ENCODE measurements at regions not wholly inside any gene's neighbourhood (a gene's known extent, or its start where the extent isn't known, plus 50 kb on each side); places are given as distances from the start of the nearest gene placed in this dataset.

DNA sequence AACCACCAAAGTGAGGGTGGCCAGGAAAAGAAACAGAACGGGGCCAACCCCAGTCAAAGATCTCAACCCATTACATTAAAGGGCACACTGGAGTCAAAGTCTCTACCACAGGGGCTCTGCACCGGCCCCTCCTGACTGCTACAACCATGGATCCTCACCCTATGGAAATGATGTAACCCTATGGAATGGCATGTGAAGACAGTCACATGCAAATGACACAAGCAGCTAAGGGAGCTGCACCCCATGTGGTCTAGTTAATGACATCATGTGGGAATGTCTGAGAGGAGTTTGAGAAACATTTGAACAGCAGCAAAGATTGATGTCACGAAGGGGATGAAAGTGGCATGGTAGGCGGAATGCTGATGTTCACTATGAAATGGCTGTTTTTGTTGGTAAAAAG is 298.2 kb upstream of the SLCO3A1 start:
- DNase-seq: no peak

DNA sequence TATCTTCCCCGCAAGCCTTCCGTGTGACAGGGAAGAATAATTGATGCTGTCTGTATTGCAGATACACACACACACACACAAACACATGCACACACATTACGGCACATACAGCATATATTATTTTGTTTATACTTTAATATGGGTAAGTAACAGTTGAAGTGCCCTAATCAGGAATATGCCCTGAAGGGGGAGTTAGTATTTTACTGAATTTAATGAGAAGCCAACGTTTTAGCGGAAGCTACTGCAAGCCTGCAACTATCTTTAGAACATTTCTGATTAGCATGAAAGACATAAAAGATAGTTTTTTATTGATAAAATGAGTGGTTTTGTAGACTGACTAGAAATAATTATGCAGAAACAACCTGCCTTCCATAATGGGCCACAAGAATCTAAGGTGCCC is 296.6 kb upstream of the SLCO3A1 start:
- DNase-seq: no peak

DNA sequence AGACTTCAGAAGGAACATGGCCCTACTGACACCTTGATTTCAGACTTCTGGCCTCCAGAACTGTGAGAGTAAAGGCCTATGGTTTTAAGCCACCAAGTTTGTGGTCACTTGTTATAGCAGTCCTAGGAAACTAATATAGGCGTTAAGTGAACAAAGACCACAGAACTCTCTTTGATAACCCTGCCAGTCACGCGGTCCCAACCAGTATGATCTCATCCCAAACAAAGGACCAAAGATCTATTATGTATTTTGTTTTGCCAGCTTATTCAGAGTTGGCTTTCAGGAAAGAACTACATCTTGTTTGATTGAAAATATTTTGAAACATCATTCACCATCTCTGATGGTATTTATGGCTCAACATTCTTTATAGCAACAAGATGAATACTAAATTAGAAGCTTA is 294.4 kb upstream of the SLCO3A1 start:
- DNase-seq: no peak

DNA sequence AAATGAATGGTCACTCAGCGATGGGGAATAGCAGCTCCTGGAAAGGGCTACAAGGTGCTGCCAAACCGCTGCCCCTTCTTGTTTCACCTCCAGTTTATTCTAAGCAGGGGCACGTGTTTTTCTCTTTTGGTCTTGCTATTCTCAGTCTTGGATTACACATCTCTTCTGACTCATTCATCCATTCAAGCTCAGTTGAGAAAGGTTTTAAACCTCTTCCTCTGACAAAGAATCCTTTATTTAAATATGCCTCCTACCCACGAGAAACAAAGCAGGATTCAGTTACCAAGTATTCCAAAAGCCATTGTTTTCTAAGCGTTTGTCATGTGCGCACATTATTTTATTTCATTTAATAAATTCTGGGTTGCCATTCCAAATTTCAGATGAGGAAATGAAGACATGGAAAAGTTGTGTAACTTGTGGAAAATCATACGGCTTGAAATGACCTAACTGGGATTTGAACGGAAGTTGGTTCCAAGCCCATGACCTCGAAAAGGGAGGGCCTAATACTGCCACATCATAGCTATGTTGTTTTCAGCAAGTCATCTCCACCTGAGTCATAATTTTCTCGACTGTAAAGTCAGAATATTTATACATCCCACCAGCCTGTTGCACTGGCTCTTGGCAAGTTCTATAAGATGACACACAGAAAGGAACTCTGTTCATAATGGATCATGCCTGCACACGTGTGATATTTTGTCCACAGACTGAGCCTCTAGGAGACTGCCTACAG is 292.0 kb upstream of the SLCO3A1 start:
- DNase-seq: peak; percentile 61

DNA sequence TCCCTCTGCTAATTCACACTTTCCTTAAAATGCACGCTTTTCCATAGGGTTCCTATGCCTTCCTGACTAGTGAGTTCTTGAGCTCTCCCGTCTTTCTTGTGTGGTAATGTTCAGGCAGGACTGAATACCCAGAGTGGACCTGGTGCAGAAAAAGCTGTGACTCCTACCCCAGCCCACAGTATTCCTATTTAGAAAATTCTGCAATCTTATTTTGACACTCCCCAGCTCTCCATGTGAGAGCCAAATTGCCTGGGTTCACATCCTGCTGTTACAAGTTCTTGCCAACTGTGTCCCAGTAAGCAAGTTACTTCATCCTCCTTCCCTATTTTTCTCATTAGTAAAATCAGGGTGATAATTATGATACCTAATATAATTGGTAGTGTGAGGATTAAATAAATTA is 290.8 kb upstream of the SLCO3A1 start:
- no peak for DNase-seq

DNA sequence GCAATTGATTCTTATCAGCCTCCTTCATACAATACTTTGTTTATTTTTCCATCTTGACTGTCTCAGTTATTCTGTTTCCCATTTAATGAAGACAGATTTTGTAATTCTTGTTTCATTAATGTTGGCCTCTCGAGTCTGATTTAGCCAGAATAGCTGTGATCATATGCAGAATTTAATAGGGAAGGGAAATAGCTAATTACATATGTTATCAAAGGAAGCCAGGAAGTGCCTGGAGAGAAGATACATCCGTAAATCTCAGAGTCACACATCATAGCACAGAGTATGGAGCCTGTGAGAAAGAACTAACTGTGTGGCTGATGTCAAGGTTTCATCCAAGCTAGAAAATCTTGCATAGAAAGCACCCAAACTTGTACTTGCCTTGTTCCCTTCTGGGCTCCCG is 288.9 kb upstream of the SLCO3A1 start:
- DNase-seq: no peak

DNA sequence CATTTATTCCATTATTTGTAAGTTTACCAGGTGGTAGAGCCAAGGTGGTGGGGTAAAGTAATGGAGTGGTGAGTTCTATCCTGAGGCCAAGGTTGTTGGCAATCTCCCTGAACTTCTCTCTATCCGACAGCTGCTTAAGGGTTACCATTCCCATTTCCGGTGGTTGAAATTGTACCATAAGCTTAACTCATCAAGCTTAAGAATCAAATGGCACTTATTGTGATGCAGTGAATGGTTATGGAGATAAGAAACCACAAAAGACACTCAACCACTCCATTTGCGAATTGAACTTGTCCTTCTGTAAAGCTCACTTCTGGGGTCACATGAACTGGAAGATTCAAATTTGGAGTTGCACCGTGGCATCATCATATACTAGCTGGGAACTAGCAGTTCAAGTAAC is 287.4 kb upstream of the SLCO3A1 start:
- DNase-seq: no peak

DNA sequence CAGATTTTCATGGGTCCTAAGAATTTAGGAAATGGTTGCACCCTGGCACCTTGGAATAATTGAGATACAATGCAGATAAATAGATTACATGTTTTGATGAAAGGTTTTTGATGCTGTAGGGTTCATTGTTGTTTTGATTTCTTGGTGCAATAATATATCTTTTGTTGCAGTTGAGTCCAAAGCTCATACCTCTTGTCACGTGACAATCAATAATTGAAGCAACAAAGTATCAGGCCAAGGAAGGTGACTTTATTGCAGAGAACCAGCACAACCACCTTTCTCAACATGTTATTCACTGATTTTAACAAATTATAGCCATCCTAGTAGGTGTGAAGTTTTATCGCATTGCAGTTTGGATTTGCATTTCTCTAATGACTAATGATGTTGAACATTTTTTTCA is 285.5 kb upstream of the SLCO3A1 start:
- no peak for DNase-seq

DNA sequence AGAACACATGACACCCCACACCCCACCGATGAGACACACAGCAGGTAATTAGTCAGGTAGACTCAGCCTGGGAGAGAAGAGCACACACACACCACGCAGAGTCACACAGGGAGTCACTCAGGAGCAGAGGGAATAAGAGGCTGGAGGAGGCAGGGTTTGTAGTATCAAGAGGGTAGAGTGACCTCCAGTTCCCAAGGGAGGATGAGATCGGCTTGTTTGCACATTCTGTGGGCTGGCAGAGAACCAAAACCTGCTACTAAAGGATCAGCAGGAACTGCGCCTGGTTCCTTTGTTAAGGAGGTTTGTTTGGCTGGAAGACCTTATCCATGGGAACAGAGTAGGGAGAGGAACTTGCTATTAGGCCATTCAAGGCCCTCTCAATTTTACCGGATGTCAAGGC is 281.4 kb upstream of the SLCO3A1 start:
- no peak for DNase-seq

DNA sequence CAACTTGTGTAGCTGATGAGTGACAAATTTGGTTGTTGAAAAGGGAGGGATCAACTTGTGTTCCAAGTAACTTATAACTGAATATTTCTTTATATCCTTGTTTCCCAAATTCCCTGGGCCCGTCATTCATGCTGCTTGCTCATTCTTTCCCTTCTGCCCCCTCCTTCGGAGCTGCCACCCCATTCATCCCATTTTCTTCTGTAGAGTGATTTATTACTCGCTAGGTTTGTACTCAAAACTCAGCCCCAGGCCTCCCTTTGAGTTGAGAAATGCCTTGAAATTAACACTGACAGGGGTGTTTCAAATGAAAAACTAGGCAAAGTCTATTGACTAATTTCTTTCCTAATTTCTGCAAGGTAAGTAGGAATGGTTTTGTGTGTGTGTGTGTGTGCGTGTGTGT is 277.4 kb upstream of the SLCO3A1 start:
- no peak for DNase-seq

DNA sequence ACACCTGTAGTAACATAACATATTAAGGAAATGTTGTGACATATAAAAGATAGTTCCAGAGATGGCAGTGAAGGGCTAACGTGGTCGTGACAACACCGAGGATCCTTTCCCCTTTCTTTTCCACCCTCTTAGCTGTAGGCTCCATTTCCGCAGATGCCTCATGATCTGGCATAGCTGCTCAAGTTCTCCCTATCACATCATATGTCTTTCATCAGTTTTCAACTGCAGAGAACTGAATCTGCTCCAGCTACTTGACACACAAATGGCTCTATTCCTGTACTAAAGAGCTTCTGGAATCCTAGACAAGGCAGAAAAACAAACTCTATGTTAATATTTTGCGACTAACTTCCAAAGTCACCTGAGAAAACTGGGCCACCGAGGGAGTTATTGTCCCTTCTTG is 275.0 kb upstream of the SLCO3A1 start:
- DNase-seq: no peak

DNA sequence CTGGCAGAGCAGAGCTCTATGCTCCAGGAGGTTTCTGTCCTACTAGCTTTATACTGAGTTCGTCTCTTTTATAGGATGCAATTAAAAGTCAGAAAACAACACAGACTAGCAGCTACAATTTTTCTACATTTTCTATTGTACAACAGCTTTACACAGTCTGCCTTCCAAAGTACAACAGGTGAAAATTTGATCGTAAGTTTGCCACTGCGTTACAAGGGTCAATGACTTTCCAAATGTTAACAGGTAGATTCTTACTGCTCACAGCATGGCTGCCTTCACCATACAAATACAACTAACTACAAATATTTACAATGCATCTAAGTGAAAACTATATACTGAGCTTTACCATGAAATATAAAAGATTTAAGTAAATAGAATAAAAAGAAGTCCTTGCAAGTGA is 268.6 kb upstream of the SLCO3A1 start:
- no peak for DNase-seq

DNA sequence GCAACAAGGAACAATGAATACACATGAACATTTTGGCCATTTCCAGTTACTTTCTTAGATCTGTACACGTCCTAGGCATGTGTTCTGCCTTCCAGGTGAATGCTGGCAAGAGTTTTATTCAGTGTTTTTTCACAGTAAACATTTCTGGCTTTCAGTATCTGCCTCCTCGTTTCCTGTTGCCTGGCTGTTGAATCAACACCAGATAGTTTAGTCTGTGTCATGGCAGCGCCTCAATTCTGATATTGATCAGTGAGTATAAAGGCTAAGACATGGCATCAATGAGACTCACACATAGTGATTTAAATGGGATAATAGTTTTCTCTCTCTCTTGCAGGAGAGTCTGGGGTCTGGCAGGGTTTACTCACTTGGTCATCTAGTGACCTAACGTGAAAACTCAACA is 266.9 kb upstream of the SLCO3A1 start:
- DNase-seq: no peak

DNA sequence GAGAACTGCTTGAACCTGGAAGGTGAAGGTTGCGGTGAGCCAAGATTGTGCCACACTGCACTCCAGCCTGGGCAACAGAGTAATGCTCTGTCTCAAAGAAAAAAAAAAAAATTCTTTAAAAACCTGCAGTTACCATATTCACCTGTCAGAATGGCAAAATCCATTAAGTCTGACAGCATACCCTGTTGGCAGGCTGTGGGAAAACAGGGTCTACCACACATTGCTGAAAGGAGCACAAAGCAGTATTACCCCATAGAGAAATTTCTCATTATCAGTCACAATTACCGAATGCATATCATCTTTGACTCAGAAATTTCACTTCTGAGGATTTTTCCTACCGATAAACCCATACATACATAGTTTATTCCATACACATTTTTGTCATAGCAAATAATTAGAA is 264.1 kb upstream of the SLCO3A1 start:
- no peak for DNase-seq

DNA sequence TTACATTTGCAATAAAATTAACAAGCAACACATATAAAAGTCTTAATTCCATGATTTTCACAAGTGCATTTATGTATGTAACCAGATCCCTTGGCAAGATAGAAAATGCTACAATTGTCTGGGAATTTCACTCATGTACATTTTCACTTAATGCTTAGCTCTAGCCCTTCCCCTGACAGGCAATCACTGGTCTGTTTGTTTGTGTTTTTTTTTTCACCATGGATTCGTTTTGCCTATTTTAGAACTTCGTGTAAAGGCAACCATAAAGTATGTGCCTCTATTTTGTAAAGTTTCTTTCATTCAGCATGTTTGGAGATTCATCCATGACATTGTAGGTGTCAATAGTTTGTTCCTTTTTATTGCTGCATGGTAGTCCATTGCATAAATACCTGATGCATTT is 260.9 kb upstream of the SLCO3A1 start:
- DNase-seq: no peak

DNA sequence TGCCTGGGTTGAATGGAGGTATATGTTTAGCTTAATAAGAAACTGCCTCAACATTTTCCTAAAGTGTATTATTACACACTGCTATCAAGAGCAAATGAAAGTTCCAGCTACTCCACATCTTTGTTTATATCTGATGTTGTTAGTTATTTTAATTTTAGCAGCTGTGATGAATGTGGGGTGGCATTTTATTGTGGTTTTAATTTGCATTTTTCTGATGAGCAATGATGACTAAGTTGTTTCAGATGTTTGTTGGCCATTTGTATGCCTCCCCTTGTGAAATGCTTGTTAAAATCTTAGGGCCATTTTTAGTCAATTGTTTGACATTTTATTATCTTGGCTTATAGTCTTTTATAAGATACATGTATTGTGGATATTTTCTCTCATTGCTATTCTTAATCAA is 260.4 kb upstream of the SLCO3A1 start:
- DNase-seq: no peak

DNA sequence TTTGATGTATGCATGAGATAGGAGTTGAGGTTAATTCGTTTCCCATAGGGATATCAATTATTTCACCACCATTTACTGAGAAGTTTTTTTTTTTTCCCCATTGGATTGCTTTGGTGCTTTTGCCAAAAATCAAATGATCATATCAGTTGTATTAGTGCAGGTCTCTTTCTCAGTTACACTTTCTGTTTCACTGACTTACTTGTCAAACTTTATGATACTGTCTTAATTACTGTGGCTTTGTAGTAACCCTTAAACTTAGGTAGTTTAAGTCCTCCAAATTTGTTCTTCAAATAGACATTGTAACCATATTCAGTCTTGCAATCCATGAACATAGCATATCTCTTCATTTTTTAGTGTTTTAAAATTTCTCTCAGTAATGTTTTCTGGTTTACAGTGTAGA is 259.9 kb upstream of the SLCO3A1 start:
- DNase-seq: no peak

DNA sequence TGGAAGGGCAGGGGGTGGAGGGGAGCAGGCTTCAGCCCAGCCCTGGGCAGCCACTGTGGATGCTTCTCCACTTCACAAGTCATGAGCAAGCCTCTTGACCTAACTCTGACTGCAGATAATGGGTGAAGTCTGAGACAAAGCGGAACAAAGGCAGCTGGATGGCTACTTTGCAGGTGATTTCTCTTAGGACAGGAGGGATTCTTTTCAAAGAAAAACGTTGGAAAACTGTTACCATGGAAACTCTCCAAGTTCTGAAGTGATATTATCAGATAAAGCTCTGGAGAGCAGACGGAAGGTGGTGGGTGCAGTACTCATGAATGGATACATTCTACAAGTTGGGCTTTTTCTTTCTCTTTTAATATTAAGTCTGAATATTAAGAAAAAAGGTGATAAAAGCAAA is 254.2 kb upstream of the SLCO3A1 start:
- no peak for DNase-seq

DNA sequence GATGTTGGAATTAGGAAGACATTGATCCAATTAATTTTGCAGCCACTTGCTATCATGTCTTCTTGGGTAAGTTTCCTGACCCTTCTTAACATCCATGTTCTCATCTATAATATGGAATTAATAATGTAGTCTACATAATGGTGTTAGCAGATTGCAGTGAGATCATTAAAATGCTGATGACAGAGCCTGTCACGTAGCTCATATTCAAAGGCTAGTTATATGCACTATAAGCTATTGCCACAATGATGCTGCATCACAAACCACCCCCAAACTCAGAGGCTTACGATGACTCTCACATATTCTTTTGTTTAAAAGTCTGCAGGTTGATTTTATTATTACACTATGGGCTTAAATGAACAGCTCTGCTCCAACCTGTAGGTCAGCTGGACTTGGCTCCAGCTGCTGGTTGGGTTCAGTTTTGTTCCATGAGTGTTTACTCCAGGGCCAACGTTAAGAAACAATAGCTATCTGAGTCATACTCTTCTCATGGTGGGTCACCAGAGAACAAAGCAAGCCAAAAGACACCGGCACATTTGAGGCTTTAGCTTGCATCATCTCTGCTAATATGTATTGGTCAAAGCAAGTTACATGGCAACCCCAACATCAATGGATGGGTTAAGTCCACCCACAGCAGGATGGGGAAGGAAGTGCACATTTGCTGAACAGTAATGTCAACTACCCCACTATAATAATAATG is 250.0 kb upstream of the SLCO3A1 start:
- no peak for DNase-seq

DNA sequence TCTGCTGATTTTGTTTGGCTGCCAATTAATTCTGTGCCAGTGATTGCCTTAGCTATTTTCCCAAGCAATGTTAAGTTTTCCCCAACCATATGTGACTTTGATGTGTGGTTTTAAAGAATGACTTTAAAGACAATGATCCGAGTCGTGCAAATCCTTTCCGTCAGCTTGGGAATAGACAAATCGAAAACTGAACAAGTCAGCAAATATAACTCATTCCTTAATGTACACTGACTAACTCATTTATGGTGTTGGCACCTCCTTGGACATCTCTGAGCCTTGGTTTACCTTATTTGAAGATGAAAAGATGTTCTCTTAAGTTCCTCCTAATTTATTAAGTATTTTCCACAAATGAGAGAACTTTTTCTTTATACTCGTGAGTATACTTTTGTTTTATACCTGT is 249.4 kb upstream of the SLCO3A1 start:
- no peak for DNase-seq

DNA sequence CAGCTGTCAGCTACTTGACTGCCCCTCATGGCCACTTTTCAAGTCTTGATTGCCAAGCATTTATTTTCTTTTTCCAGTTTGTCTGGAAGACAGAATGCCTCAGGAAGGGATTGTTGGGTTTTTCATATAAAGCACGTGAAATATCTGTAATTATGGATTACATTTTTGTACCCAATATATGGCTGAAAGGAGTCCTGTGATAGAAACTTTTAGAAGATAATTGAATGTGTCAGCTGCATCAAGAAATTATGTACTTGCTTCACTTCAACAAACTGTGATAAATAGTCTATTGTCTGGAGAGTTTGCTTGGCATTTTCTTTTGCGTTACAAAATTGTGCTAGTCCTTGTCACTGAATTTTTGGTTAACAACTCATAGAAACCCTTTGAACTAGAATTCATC is 247.9 kb upstream of the SLCO3A1 start:
- no peak for DNase-seq

DNA sequence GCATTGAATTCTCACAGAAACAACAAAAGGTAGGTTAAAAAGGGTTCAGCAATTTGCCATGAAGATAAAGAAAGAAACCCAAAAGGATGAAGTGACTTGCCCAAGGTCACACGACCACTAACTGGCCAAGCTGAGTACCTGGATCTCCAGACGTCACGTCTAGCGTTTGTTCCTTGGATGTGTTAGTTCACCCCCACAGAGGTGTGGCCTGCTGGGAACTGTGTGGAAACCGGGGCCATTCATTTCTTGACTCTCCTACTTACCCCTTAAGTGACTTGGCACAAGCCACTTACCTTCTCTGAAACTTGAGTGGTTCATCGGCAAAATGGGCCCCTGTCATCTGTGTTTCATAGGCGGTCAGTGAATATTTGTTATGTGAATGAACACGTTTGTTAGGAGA is 244.3 kb upstream of the SLCO3A1 start:
- DNase-seq: no peak

DNA sequence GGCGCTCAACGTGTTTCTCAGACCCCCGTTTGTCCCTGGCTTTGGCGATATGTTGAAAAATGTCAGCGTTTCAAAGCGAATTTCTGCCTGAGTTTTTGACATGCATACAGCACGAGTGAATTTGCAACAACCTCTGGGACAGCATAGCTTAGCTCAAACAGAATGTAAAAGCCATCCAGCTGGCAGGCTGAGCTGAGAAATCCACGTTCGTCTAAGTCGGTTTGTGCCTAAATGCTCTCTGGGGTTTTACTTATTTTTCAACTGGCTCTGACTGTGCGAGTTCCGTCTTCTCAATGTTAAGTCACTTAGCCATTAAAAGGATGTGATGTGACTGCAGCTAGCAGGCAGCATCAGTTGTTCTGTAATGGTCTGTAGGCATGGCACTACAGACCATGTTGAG is 243.5 kb upstream of the SLCO3A1 start:
- peak; percentile 71 for DNase-seq
